Left lung (tissue), 4 donors: ENCODE measurements at regions not wholly inside any gene's neighbourhood (a gene's known extent, or its start where the extent isn't known, plus 50 kb on each side); places are given as distances from the start of the nearest gene placed in this dataset.
"Not testable (repeated sequence)": the region's sequence is repeated elsewhere in the genome, so short reads cannot be mapped to it uniquely, and the experiment has no call there.

Experiments used
- ATAC-seq: fragments of 200-7000 bp; cut with Tn5 transposase; one replicate; pipeline ENCODE4 v1.9.1; 2020; ENCODE audit warnings: moderate library complexity
- DNase-seq, 4 donors: peaks; one replicate each; pipeline ENCODE4 v3.0.0-alpha.2; 2013 to 2020
- H3K27ac ChIP-seq, 2 donors: fragments of 200-600 bp; sonication (generic) in 1 of 2; one replicate each; pipeline versions ENCODE4 v1.5.0 to v1.8.0; 2020 to 2021
- H3K27me3 ChIP-seq, 2 donors: fragments of 200-600 bp; sonication (generic) in 1 of 2; one replicate each; pipeline versions ENCODE4 v1.5.0 to v1.8.0; 2020 to 2021
- H3K36me3 ChIP-seq, 2 donors: fragments of 200-600 bp; sonication (generic) in 1 of 2; one replicate each; pipeline versions ENCODE4 v1.5.0 to v1.8.0; 2020 to 2021
- H3K4me1 ChIP-seq, 2 donors: fragments of 200-600 bp; one replicate each; pipeline ENCODE4 v1.8.0; 2021
- H3K4me3 ChIP-seq, 2 donors: fragments of 200-600 bp; sonication (generic) in 1 of 2; one replicate each; pipeline versions ENCODE4 v1.5.0 to v1.8.0; 2020 to 2021; ENCODE audit warnings: mild to moderate bottlenecking in 1 of 2
- H3K9me3 ChIP-seq, 2 donors: fragments of 200-600 bp; sonication (generic) in 1 of 2; one replicate each; pipeline versions ENCODE4 v1.5.0 to v1.8.0; 2020 to 2021
- intact Hi-C, 2 donors: fragments of 100-400 bp; cut with DNase I; formaldehyde crosslinking; loops; one replicate each; pipeline versions ENCODE4 v1.11.2 to v1.14.2; 2022
- donor health status: DM: no; HTN: yes; CAD: no.
- donor health status: DM: no; HTN: no; CAD: no.

GRCh38 chr17:20633268-20634059 lies 53.9 kb downstream of the CDRT15L2 start:
- H3K36me3 ChIP-seq, H3K9me3 ChIP-seq, H3K4me1 ChIP-seq, H3K4me3 ChIP-seq, H3K27ac ChIP-seq, DNase-seq, H3K27me3 ChIP-seq, ATAC-seq, intact Hi-C loops: not testable (repeated sequence)

- intact Hi-C loops, H3K36me3 ChIP-seq, DNase-seq, H3K4me1 ChIP-seq, ATAC-seq, H3K27ac ChIP-seq, H3K27me3 ChIP-seq, H3K9me3 ChIP-seq, H3K4me3 ChIP-seq: not testable (repeated sequence)
These were observed 60.6 kb downstream of the CDRT15L2 start for GRCh38 chr17:20640147-20640546.

- peak; percentile 94 for ATAC-seq
These were observed 67.2 kb downstream of the CDRT15L2 start for GRCh38 chr17:20646661-20647272.

GRCh38 chr17:20649097-20649767 lies 69.7 kb downstream of the CDRT15L2 start:
- H3K9me3 ChIP-seq, intact Hi-C loops, ATAC-seq, H3K27me3 ChIP-seq, H3K4me3 ChIP-seq, DNase-seq, H3K4me1 ChIP-seq, H3K27ac ChIP-seq, H3K36me3 ChIP-seq: not testable (repeated sequence)

More at GRCh38 chr17:20646661-20647272, 67.2 kb downstream of the CDRT15L2 start:
- H3K4me1 ChIP-seq, H3K9me3 ChIP-seq, H3K36me3 ChIP-seq, H3K27ac ChIP-seq, H3K27me3 ChIP-seq, H3K4me3 ChIP-seq, intact Hi-C loops: not testable (repeated sequence)
- DNase-seq, result peak in 1 of 4 donors; percentile 29

GRCh38 chr17:20651022-20651421 lies 71.5 kb downstream of the CDRT15L2 start:
- ATAC-seq, H3K4me3 ChIP-seq, H3K36me3 ChIP-seq, H3K27me3 ChIP-seq, H3K27ac ChIP-seq, intact Hi-C loops, DNase-seq, H3K4me1 ChIP-seq, H3K9me3 ChIP-seq: not testable (repeated sequence)

- DNase-seq, H3K9me3 ChIP-seq, H3K27ac ChIP-seq, H3K27me3 ChIP-seq, intact Hi-C loops, H3K36me3 ChIP-seq, H3K4me1 ChIP-seq, ATAC-seq, H3K4me3 ChIP-seq: not testable (repeated sequence)
These were observed 72.2 kb downstream of the CDRT15L2 start for GRCh38 chr17:20651736-20652135.

GRCh38 chr17:20653391-20653790 lies 73.9 kb downstream of the CDRT15L2 start:
- H3K4me1 ChIP-seq, intact Hi-C loops, H3K4me3 ChIP-seq: not testable (repeated sequence)

GRCh38 chr17:20654114-20654513 lies 74.6 kb downstream of the CDRT15L2 start:
- H3K27me3 ChIP-seq, H3K36me3 ChIP-seq, ATAC-seq, H3K4me1 ChIP-seq, intact Hi-C loops, H3K9me3 ChIP-seq, H3K27ac ChIP-seq, H3K4me3 ChIP-seq, DNase-seq: not testable (repeated sequence)

More at GRCh38 chr17:20653391-20653790, 73.9 kb downstream of the CDRT15L2 start:
- H3K36me3 ChIP-seq, DNase-seq, H3K27ac ChIP-seq, H3K27me3 ChIP-seq, ATAC-seq, H3K9me3 ChIP-seq: not testable (repeated sequence)

- H3K27ac ChIP-seq, H3K27me3 ChIP-seq, H3K4me3 ChIP-seq, H3K9me3 ChIP-seq, intact Hi-C loops, H3K36me3 ChIP-seq, H3K4me1 ChIP-seq, DNase-seq, ATAC-seq: not testable (repeated sequence)
These were observed 75.1 kb downstream of the CDRT15L2 start for GRCh38 chr17:20654575-20654974.

GRCh38 chr17:20665103-20665955 lies 85.8 kb downstream of the CDRT15L2 start:
- H3K4me1 ChIP-seq, DNase-seq, H3K36me3 ChIP-seq, H3K4me3 ChIP-seq, H3K27ac ChIP-seq, intact Hi-C loops, H3K27me3 ChIP-seq, H3K9me3 ChIP-seq: not testable (repeated sequence)
- peak; percentile 46 for ATAC-seq

GRCh38 chr17:20666689-20667088 lies 87.2 kb downstream of the CDRT15L2 start:
- H3K9me3 ChIP-seq, H3K4me1 ChIP-seq, DNase-seq, intact Hi-C loops, H3K27me3 ChIP-seq, H3K27ac ChIP-seq, H3K4me3 ChIP-seq, H3K36me3 ChIP-seq: not testable (repeated sequence)
- ATAC-seq, result peak; percentile 38

- H3K27me3 ChIP-seq, ATAC-seq, H3K9me3 ChIP-seq, H3K4me3 ChIP-seq, intact Hi-C loops, DNase-seq, H3K36me3 ChIP-seq, H3K27ac ChIP-seq, H3K4me1 ChIP-seq: not testable (repeated sequence)
These were observed 88.2 kb downstream of the CDRT15L2 start for GRCh38 chr17:20667712-20668111.
